GM12878 (cell line): ENCODE measurements at regions not wholly inside any gene's neighbourhood (a gene's known extent, or its start where the extent isn't known, plus 50 kb on each side); places are given as distances from the start of the nearest gene placed in this dataset.

Experiments
- ATAC-seq: fragments of 200-7000 bp; cut with Tn5 transposase; 3 replicates; pipeline ENCODE4 v1.9.1; 2020; ENCODE audit warnings: mild to moderate bottlenecking, moderate library complexity
- BruUV-seq: library from RNA; stranded (reverse); fragments of 400-500 nt; replicated peaks from 2 replicates; lab custom pipeline; 2021; lab: Mats Ljungman, UMichigan
- CTCF ChIA-PET: fragments of 300-600 bp; sonication (Branson Sonifier 250); formaldehyde crosslinking; extraction: SDS; loops from one replicate; lab custom pipeline; 2021; ENCODE audit warnings: inconsistent platforms; lab: Yijun Ruan, JAX
- POLR2A ChIA-PET: fragments of 350-600 bp; formaldehyde crosslinking; extraction: SDS; loops from one replicate; lab custom pipeline; 2021; ENCODE audit warnings: inconsistent platforms; lab: Charles Lee
- RAD21 ChIA-PET: fragments of 300-600 bp; sonication (Branson Sonifier 250); formaldehyde crosslinking; loops from one replicate; lab custom pipeline; 2023; ENCODE audit warnings: antibody characterized with exemption; ENCODE audit not compliant: unreplicated experiment; lab: Charles Lee
- SMC1A ChIA-PET: fragments of 300-600 bp; sonication (Branson Sonifier 250); formaldehyde crosslinking; loops from one replicate; lab custom pipeline; 2023; ENCODE audit not compliant: unreplicated experiment, uncharacterized antibody; lab: Charles Lee
- DNase-seq: peaks from one replicate; pipeline ENCODE4 v3.0.0-alpha.2; 2011; ENCODE audit warnings: low read depth, low spot score
- FAIRE-seq: peaks from 3 replicates; lab custom pipeline; 2011; peaks lifted over from hg19 to GRCh38; lab: Jason Lieb, UNC
- H2AFZ ChIP-seq: 2 replicates; pipeline ENCODE4 v1.6.0; 2011; ENCODE audit warnings: low read depth, low read length, control low read depth; ENCODE audit not compliant: control insufficient read depth
- H3K27ac ChIP-seq: 2 replicates; pipeline ENCODE4 v1.5.1; 2011; ENCODE audit warnings: control low read depth; ENCODE audit not compliant: control insufficient read depth, insufficient read depth
- H3K27me3 ChIP-seq, 2 experiments: replicated peaks in 1 of 2; 2 replicates each; pipeline versions ENCODE4 v1.6.0 to v1.6.1; 2011; ENCODE audit warnings: low read length in 1 of 2; ENCODE audit not compliant: control insufficient read depth in 2 of 2, insufficient read depth in 2 of 2
- H3K36me3 ChIP-seq, 2 experiments: 2 replicates each; pipeline ENCODE4 v1.5.1; 2011; ENCODE audit warnings: low read length in 1 of 2; ENCODE audit not compliant: control insufficient read depth in 2 of 2, insufficient read depth in 2 of 2
- H3K4me1 ChIP-seq: 2 replicates; pipeline ENCODE4 v1.6.1; 2011; ENCODE audit warnings: mild to moderate bottlenecking, low read length, moderate library complexity, mixed read lengths; ENCODE audit not compliant: control insufficient read depth, insufficient read depth
- H3K4me2 ChIP-seq: 2 replicates; pipeline ENCODE4 v1.6.0; 2011; ENCODE audit warnings: control low read depth; ENCODE audit not compliant: control insufficient read depth, insufficient read depth
- H3K4me3 ChIP-seq: fragments of 200-600 bp; sonication (generic); 2 replicates; pipeline ENCODE4 v1.5.1; 2016
- H3K79me2 ChIP-seq: 2 replicates; pipeline ENCODE4 v1.6.0; 2011; ENCODE audit warnings: low read length; ENCODE audit not compliant: control insufficient read depth, insufficient read depth
- H3K9ac ChIP-seq: 2 replicates; pipeline ENCODE4 v1.8.0; 2011; ENCODE audit warnings: low read length, control low read depth, mixed read lengths; ENCODE audit not compliant: control insufficient read depth, insufficient read depth
- H3K9me3 ChIP-seq: replicated peaks from 3 replicates; pipeline ENCODE4 v1.5.1; 2011; ENCODE audit warnings: mild to moderate bottlenecking, low read length; ENCODE audit not compliant: control insufficient read depth, insufficient read depth
- H4K20me1 ChIP-seq: 2 replicates; pipeline ENCODE4 v1.6.0; 2011; ENCODE audit not compliant: control insufficient read depth, insufficient read depth
- ATF2 ChIP-seq: IDR thresholded peaks from 2 replicates; pipeline ENCODE4 v1.6.1; 2012; ENCODE audit warnings: low read length, inconsistent platforms
- BACH1 ChIP-seq: fragments of 450-650 bp; IDR thresholded peaks from 2 replicates; pipeline ENCODE4 v1.6.1; 2017; ENCODE audit warnings: mild to moderate bottlenecking, borderline replicate concordance
- BHLHE40 ChIP-seq, 2 experiments: fragments of 450-650 bp in 1 of 2; IDR thresholded peaks; 2 replicates each; pipeline ENCODE4 v1.6.1; 2011 to 2017; ENCODE audit warnings: low read depth in 2 of 2, borderline replicate concordance in 1 of 2, improper control_type of control experiment in 1 of 2, low read length in 1 of 2, mild to moderate bottlenecking in 1 of 2
- CREB1 ChIP-seq: IDR thresholded peaks from 2 replicates; pipeline ENCODE4 v1.6.1; 2012; ENCODE audit warnings: low read depth, mild to moderate bottlenecking, inconsistent platforms
- EED ChIP-seq: sonication (generic); IDR thresholded peaks from 2 replicates; pipeline ENCODE4 v1.6.1; 2016; ENCODE audit warnings: antibody characterized with exemption, low read depth
- JUND ChIP-seq: IDR thresholded peaks from 2 replicates; pipeline ENCODE4 v1.6.1; 2012; ENCODE audit warnings: low read depth, mild to moderate bottlenecking, low read length, improper control_type of control experiment, moderate library complexity
- MEF2A ChIP-seq: IDR thresholded peaks from 2 replicates; pipeline ENCODE4 v1.6.1; 2011; ENCODE audit warnings: low read depth, mild to moderate bottlenecking, low read length, moderate library complexity; ENCODE audit not compliant: insufficient read depth
- POLR2AphosphoS2 ChIP-seq: IDR thresholded peaks from 2 replicates; pipeline ENCODE4 v1.6.1; 2011; ENCODE audit warnings: low read depth, mild to moderate bottlenecking, low read length, improper control_type of control experiment, moderate library complexity
- SREBF2 ChIP-seq: IDR thresholded peaks from 2 replicates; pipeline ENCODE4 v1.6.1; 2012; ENCODE audit warnings: mild to moderate bottlenecking, low read length
- SUZ12 ChIP-seq: fragments of 200-600 bp; sonication (generic); IDR thresholded peaks from one replicate; pipeline ENCODE4 v1.6.1; 2018; ENCODE audit warnings: antibody characterized with exemption, mild to moderate bottlenecking; ENCODE audit not compliant: unreplicated experiment
- WGBS: methylation state at CpG from one replicate; pipeline ENCODE4 v1.1.6; 2016; ENCODE audit warnings: low lambda C conversion rate; ENCODE audit not compliant: insufficient replicate concordance, insufficient coverage; ENCODE audit errors: missing lambda C conversion rate; 5-methylcytosine and 5-hydroxymethylcytosine counted together
- in situ Hi-C: fragments of 300-500 bp; cut with MboI; formaldehyde crosslinking; loops from 9 replicates; pipeline ENCODE4 v1.14.3; 2018; ENCODE audit warnings: mixed read lengths
- intact Hi-C: fragments of 100-400 bp; cut with micrococcal nuclease; formaldehyde crosslinking; loops from one replicate; pipeline ENCODE4 v1.14.2; 2022; ENCODE audit not compliant: unreplicated experiment

DNA sequence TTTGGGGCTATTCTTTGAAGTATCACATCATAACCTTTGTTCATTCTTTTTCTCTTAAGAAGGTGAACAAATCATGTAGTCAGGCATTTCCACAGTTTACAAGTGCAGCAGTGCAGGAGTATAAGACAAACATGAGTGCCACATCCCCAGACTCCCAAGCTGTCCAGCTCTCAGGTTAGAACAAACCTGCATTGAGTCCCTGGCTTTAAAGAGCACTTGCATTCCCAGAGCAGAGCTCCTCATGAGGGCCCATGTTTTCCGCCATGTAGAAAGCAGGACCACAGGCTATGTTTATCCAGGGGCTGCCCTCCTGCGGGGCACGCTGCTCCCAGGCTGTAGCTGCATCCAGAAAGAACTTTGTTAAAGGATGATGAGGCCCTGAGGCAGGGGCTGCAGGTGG lies 267.7 kb downstream of the TLE3 start:
- intact Hi-C loops: no loop called here
- Histone ChIP-seq H3K4me1 (no peaks in the 10 kb centered on the region), H2AFZ (no peak overlapping the region), H3K36me3 (no peaks in the 10 kb centered on the region), H3K4me3 (no peak overlapping the region), H3K4me2 (no peak overlapping the region), H3K9me3 (no peaks in the 10 kb centered on the region), H4K20me1 (no peaks in the 10 kb centered on the region), H3K27ac (no peak overlapping the region), H3K79me2 (no peaks in the 10 kb centered on the region), H3K27me3 (peaks cover 0 to 10% of the 10 kb centered on the region in 2 experiments; a peak in 3 of 4 replicates), H3K9ac (no peak overlapping the region)
- no TSS peak for BruUV-seq
- SMC1A ChIA-PET: no interaction called here
- in situ Hi-C loops: no loop called here
- ATAC-seq: no peak
- POLR2A ChIA-PET: no interaction called here
- CTCF ChIA-PET: interaction anchor here (1.0 kb wide), 1 partner anchor 95 kb away, joined by 3 read pairs; no protein-coding TSS in a partner anchor
- FAIRE-seq: no peak
- TF ChIP-seq JUND: no peak
- TF ChIP-seq EED: no peak
- no peak for TF ChIP-seq MEF2A
- TF ChIP-seq BACH1: no peak
- TF ChIP-seq BHLHE40 (IDR thresholded peaks at IDR 0.05; ENCODE audit: borderline replicate concordance in 1 of 2, low read depth in 2 of 2, low read length in 1 of 2): no peak
- TF ChIP-seq POLR2AphosphoS2: no peak
- TF ChIP-seq CREB1: no peak
- no peak for TF ChIP-seq ATF2
- no peak for TF ChIP-seq SREBF2
- no peak for TF ChIP-seq SUZ12
- RAD21 ChIA-PET: no interaction called here
- no peak for DNase-seq
- 51% methylated on average over 3 of the region's 3 CpGs for WGBS
